GM23338 (cell line): ENCODE measurements at regions not wholly inside any gene's neighbourhood (a gene's known extent, or its start where the extent isn't known, plus 50 kb on each side); places are given as distances from the start of the nearest gene placed in this dataset.

Source experiments
- ATAC-seq: fragments of 200-7000 bp; cut with Tn5 transposase; 3 replicates; pipeline ENCODE4 v1.9.1; 2020
- DNase-seq: peaks from one replicate; pipeline ENCODE4 v3.0.0-alpha.2; 2015; ENCODE audit warnings: low spot score
- H2AFZ ChIP-seq: fragments of 200-600 bp; sonication (generic); 2 replicates; pipeline ENCODE4 v1.8.0; 2016; ENCODE audit warnings: antibody characterized with exemption, mild to moderate bottlenecking, moderate library complexity
- H3F3A ChIP-seq: fragments of 200-600 bp; sonication (generic); replicated peaks from 2 replicates; pipeline ENCODE4 v1.8.0; 2017; ENCODE audit warnings: antibody characterized with exemption, mixed run types, low read depth
- H3K27ac ChIP-seq: fragments of 200-600 bp; sonication (generic); 2 replicates; pipeline ENCODE4 v1.6.1; 2016; ENCODE audit warnings: low read depth
- H3K27me3 ChIP-seq: fragments of 200-600 bp; sonication (generic); 2 replicates; pipeline ENCODE4 v1.8.0; 2016; ENCODE audit warnings: mild to moderate bottlenecking, mixed run types, moderate library complexity; ENCODE audit not compliant: insufficient read depth
- H3K36me3 ChIP-seq: fragments of 200-600 bp; sonication (generic); 2 replicates; pipeline ENCODE4 v1.8.0; 2016; ENCODE audit warnings: mild to moderate bottlenecking; ENCODE audit not compliant: insufficient read depth
- H3K4me1 ChIP-seq: fragments of 200-600 bp; sonication (generic); 2 replicates; pipeline ENCODE4 v1.8.0; 2016; ENCODE audit warnings: mild to moderate bottlenecking, moderate library complexity; ENCODE audit not compliant: insufficient read depth
- H3K4me2 ChIP-seq: fragments of 200-600 bp; sonication (generic); 2 replicates; pipeline ENCODE4 v1.7.1; 2017; ENCODE audit warnings: mixed run types
- H3K4me3 ChIP-seq: fragments of 200-600 bp; sonication (generic); 2 replicates; pipeline ENCODE4 v1.6.1; 2016; ENCODE audit warnings: mixed run types
- H3K79me2 ChIP-seq: fragments of 200-600 bp; sonication (generic); replicated peaks from 2 replicates; pipeline ENCODE4 v1.8.0; 2017; ENCODE audit warnings: mild to moderate bottlenecking; ENCODE audit not compliant: insufficient read depth
- H3K9me2 ChIP-seq: fragments of 200-600 bp; sonication (generic); 2 replicates; pipeline ENCODE4 v1.8.0; 2017; ENCODE audit not compliant: insufficient read depth
- H4K20me1 ChIP-seq: fragments of 200-600 bp; sonication (generic); replicated peaks from 2 replicates; pipeline ENCODE4 v1.8.0; 2017; ENCODE audit warnings: mild to moderate bottlenecking; ENCODE audit not compliant: insufficient read depth
- H3K27ac Mint-ChIP-seq: 2 replicates; pipeline ENCODE4 v1.8.0; 2020; ENCODE audit warnings: inconsistent platforms, mild to moderate bottlenecking, moderate library complexity, mixed read lengths
- H3K27me3 Mint-ChIP-seq: 3 replicates; pipeline ENCODE4 v1.8.0; 2022; ENCODE audit warnings: low read depth, mild to moderate bottlenecking, moderate library complexity, mixed read lengths, inconsistent platforms; ENCODE audit not compliant: insufficient read depth, poor library complexity
- H3K36me3 Mint-ChIP-seq: 3 replicates; pipeline ENCODE4 v1.8.0; 2021; ENCODE audit warnings: low read depth, mild to moderate bottlenecking, inconsistent platforms, moderate library complexity, mixed read lengths
- H3K4me1 Mint-ChIP-seq: 3 replicates; pipeline ENCODE4 v1.8.0; 2020; ENCODE audit warnings: mild to moderate bottlenecking, inconsistent platforms, mixed read lengths
- H3K4me3 Mint-ChIP-seq: 3 replicates; pipeline ENCODE4 v1.8.0; 2021; ENCODE audit warnings: moderate library complexity, mild to moderate bottlenecking, inconsistent platforms, mixed read lengths
- H3K9me3 Mint-ChIP-seq: 3 replicates; pipeline ENCODE4 v1.8.0; 2020; ENCODE audit warnings: moderate library complexity, mild to moderate bottlenecking, inconsistent platforms, mixed read lengths
- CREB1 ChIP-seq: fragments of 250-450 bp; sonication (Bioruptor Pico); IDR thresholded peaks from 2 replicates; pipeline ENCODE4 v1.5.0; 2020; ENCODE audit warnings: low read depth, mild to moderate bottlenecking, moderate library complexity
- ETS1 ChIP-seq: IDR thresholded peaks from 2 replicates; pipeline ENCODE4 v1.6.1; 2016; ENCODE audit warnings: antibody characterized with exemption
- EZH2 ChIP-seq: fragments of 200-600 bp; sonication (generic); IDR thresholded peaks from one replicate; pipeline ENCODE4 v1.8.0; 2017; ENCODE audit warnings: antibody characterized with exemption, mild to moderate bottlenecking, low read depth; ENCODE audit not compliant: unreplicated experiment
- EZH2phosphoT487 ChIP-seq: fragments of 200-600 bp; sonication (generic); IDR thresholded peaks from one replicate; pipeline ENCODE4 v1.8.1; 2018; ENCODE audit warnings: antibody characterized with exemption; ENCODE audit not compliant: unreplicated experiment
- JUNB ChIP-seq: IDR thresholded peaks from one replicate; pipeline ENCODE4 v1.6.1; 2016; ENCODE audit warnings: antibody characterized with exemption; ENCODE audit not compliant: unreplicated experiment
- NANOG ChIP-seq: IDR thresholded peaks from 2 replicates; pipeline ENCODE4 v1.6.1; 2016; ENCODE audit warnings: antibody characterized with exemption, borderline replicate concordance
- POLR2AphosphoS5 ChIP-seq: IDR thresholded peaks from 2 replicates; pipeline ENCODE4 v1.6.1; 2016; ENCODE audit warnings: antibody characterized with exemption, low read depth
- REST ChIP-seq: IDR thresholded peaks from one replicate; pipeline ENCODE4 v1.6.1; 2018; ENCODE audit warnings: antibody characterized with exemption; ENCODE audit not compliant: unreplicated experiment
- STAT1 ChIP-seq: IDR thresholded peaks from one replicate; pipeline ENCODE4 v1.6.1; 2016; ENCODE audit warnings: antibody characterized with exemption; ENCODE audit not compliant: unreplicated experiment
- ZNF331 ChIP-seq: fragments of 250-450 bp; sonication (Bioruptor Pico); IDR thresholded peaks from 2 replicates; pipeline ENCODE4 v1.5.0; 2020; ENCODE audit warnings: low read depth, mild to moderate bottlenecking, moderate library complexity
- TF ChIP-seq, protein P1 (sequence below), 2 experiments: fragments of 200-600 bp in 1 of 2; sonication (generic) in 1 of 2; conservative IDR thresholded peaks; 2 replicates each; pipeline versions ENCODE4 v1.5.1 to v1.6.1; 2016 to 2017; ENCODE audit warnings: antibody characterized with exemption in 2 of 2, low read depth in 2 of 2, mild to moderate bottlenecking in 2 of 2, moderate library complexity in 1 of 2

DNA sequence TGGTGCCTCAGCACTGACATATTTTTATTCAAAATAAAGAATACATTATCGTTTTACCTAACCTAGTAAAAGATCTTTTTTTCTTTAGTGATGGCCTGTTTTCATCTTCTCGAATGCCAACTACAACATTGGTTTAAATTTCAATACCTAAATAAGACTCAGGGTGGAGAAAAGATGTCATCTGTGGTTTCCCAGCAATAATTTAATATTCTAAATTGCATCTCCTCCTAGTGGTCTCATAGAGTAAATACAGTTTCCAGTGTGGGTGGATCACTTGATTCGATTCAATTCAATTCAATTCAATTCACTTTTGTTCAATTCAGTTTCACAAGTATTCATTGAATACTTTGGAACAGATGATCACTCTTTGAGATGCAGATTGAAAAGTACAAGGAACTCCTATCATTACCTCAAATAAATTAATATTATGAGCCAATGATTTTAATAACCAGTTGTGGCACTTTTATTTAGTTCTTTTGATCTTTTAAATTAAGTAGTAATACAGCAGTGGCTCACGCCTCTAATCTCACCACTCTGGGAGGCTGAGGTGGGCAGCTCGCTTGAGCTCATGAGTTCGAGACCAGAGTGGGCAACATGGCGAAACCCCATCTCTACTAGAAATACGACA, 427.2 kb downstream of the FAT4 start:
- no peak overlapping the region for H3K4me3 Mint-ChIP-seq
- H3K4me2 ChIP-seq = no peak overlapping the region
- peaks cover 3% of the 10 kb centered on the region for H3K27me3 Mint-ChIP-seq
- H3K9me3 Mint-ChIP-seq = peaks cover 22% of the 10 kb centered on the region
- H3K27ac Mint-ChIP-seq = no peak overlapping the region
- DNase-seq (peak; percentile 51), ATAC-seq (peak; percentile 23; the same call in 1 of the 3 replicates)
- H3K4me1 Mint-ChIP-seq = peaks cover 7% of the 10 kb centered on the region; the same call in 2 of the 3 replicates
- no peaks in the 10 kb centered on the region for H3K27me3 ChIP-seq
- H3K36me3 Mint-ChIP-seq = peaks cover 18% of the 10 kb centered on the region
- H4K20me1 ChIP-seq = no peaks in the 10 kb centered on the region
- H3F3A ChIP-seq = no peaks in the 10 kb centered on the region
- no peak for TF ChIP-seq POLR2AphosphoS5
- TF ChIP-seq, protein P1, sequence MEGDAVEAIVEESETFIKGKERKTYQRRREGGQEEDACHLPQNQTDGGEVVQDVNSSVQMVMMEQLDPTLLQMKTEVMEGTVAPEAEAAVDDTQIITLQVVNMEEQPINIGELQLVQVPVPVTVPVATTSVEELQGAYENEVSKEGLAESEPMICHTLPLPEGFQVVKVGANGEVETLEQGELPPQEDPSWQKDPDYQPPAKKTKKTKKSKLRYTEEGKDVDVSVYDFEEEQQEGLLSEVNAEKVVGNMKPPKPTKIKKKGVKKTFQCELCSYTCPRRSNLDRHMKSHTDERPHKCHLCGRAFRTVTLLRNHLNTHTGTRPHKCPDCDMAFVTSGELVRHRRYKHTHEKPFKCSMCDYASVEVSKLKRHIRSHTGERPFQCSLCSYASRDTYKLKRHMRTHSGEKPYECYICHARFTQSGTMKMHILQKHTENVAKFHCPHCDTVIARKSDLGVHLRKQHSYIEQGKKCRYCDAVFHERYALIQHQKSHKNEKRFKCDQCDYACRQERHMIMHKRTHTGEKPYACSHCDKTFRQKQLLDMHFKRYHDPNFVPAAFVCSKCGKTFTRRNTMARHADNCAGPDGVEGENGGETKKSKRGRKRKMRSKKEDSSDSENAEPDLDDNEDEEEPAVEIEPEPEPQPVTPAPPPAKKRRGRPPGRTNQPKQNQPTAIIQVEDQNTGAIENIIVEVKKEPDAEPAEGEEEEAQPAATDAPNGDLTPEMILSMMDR (conservative IDR thresholded peaks at IDR 0.05; ENCODE audit: low read depth in 2 of 2) = peak; percentile 59 to 84
- TF ChIP-seq STAT1 = no peak
- no peak for TF ChIP-seq EZH2
- peaks cover 3% of the 10 kb centered on the region; the same call in 1 of the 2 replicates for H3K4me1 ChIP-seq
- H3K36me3 ChIP-seq = no peaks in the 10 kb centered on the region
- no peaks in the 10 kb centered on the region for H3K9me2 ChIP-seq
- H2AFZ ChIP-seq = no peak overlapping the region
- H3K27ac ChIP-seq = no peak overlapping the region
- H3K4me3 ChIP-seq = no peak overlapping the region
- H3K79me2 ChIP-seq = no peaks in the 10 kb centered on the region

DNA sequence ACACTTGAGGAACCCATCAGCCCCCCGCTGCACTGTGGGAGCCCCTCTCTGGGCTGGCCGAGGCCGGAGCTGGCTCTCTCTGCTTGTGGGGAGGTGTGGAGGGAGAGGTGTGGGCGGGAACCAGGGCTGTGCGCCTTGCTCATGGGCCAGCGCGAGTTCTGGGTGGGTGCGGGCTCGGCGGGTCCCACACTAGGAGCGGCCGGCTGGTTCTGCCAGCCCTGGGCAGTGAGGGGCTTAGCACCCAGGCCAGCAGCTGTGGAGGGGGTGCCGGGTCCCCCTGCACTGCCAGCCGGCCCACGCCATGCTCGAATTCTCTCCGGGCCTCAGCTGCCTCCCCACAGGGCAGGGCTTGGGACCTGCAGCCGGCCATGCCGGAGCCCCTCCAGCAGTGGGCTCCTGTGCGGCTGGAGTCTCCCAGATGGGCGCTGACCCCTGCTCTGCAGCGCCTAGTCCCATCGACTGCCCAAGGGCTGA, 430.2 kb downstream of the FAT4 start:
- no peaks in the 10 kb centered on the region for H3K4me1 ChIP-seq
- H3K27ac ChIP-seq = no peak overlapping the region
- H3K27ac Mint-ChIP-seq = no peak overlapping the region
- H3K9me2 ChIP-seq = no peaks in the 10 kb centered on the region
- H3K4me3 ChIP-seq = no peak overlapping the region
- H3K4me2 ChIP-seq = no peak overlapping the region
- H4K20me1 ChIP-seq = no peaks in the 10 kb centered on the region
- H3F3A ChIP-seq = no peaks in the 10 kb centered on the region
- H3K36me3 ChIP-seq = no peaks in the 10 kb centered on the region
- H3K79me2 ChIP-seq = no peaks in the 10 kb centered on the region
- H3K27me3 Mint-ChIP-seq = peaks cover 3% of the 10 kb centered on the region
- DNase-seq (no peak), ATAC-seq (no peak)
- H2AFZ ChIP-seq = no peak overlapping the region
- H3K4me1 Mint-ChIP-seq = peaks cover 3% of the 10 kb centered on the region; the same call in 2 of the 3 replicates
- H3K9me3 Mint-ChIP-seq = peaks cover 22% of the 10 kb centered on the region
- H3K4me3 Mint-ChIP-seq = no peak overlapping the region
- peaks cover 18% of the 10 kb centered on the region; the same call in 2 of the 3 replicates for H3K36me3 Mint-ChIP-seq
- H3K27me3 ChIP-seq = no peaks in the 10 kb centered on the region
- TF ChIP-seq, protein P1 (conservative IDR thresholded peaks at IDR 0.05; ENCODE audit: low read depth in 2 of 2) = no peak
- TF ChIP-seq CREB1 (CRISPR knock-in tag) (no peak), JUNB (no peak), NANOG (no peak), REST (no peak), EZH2 (no peak), ETS1 (no peak), EZH2phosphoT487 (no peak), POLR2AphosphoS5 (no peak), STAT1 (no peak), ZNF331 (no peak)
